PC-3 (cell line): ENCODE measurements at regions not wholly inside any gene's neighbourhood (a gene's known extent, or its start where the extent isn't known, plus 50 kb on each side); places are given as distances from the start of the nearest gene placed in this dataset.

Experiments
- ATAC-seq: fragments of 200-7000 bp; cut with Tn5 transposase; 2 replicates; pipeline ENCODE4 v1.9.1; 2020; ENCODE audit warnings: mild to moderate bottlenecking, moderate library complexity
- BruUV-seq: library from RNA; stranded (reverse); fragments of 400-500 nt; replicated peaks from 2 replicates; lab custom pipeline; 2021; lab: Mats Ljungman, UMichigan
- CTCF ChIA-PET: fragments of 300-600 bp; sonication (Branson Sonifier 250); formaldehyde crosslinking; loops from one replicate; lab custom pipeline; 2022; ENCODE audit warnings: antibody characterized with exemption; lab: Charles Lee
- POLR2A ChIA-PET: fragments of 300-600 bp; sonication (Branson Sonifier 250); formaldehyde crosslinking; loops from one replicate; lab custom pipeline; 2022; ENCODE audit warnings: antibody characterized with exemption; ENCODE audit not compliant: unreplicated experiment; lab: Charles Lee
- DNase-seq: peaks from one replicate; pipeline ENCODE4 v3.0.0-alpha.2; 2015
- H2AFZ ChIP-seq: fragments of 300-600 bp; sonication (generic); 2 replicates; pipeline ENCODE4 v1.6.0; 2016; ENCODE audit warnings: antibody characterized with exemption, low read length
- H3F3A ChIP-seq: fragments of 300-600 bp; sonication (generic); one replicate; pipeline ENCODE4 v1.6.0; 2017; ENCODE audit warnings: antibody characterized with exemption, low read length, control low read depth, mild to moderate bottlenecking; ENCODE audit not compliant: unreplicated experiment
- H3K27ac ChIP-seq: fragments of 300-600 bp; sonication (generic); 2 replicates; pipeline ENCODE4 v1.5.1; 2016; ENCODE audit warnings: mild to moderate bottlenecking, low read length
- H3K27me3 ChIP-seq: fragments of 300-600 bp; sonication (generic); 2 replicates; pipeline ENCODE4 v1.6.1; 2016; ENCODE audit warnings: low read length, mixed read lengths
- H3K36me3 ChIP-seq: fragments of 300-600 bp; sonication (generic); 2 replicates; pipeline ENCODE4 v1.6.1; 2016; ENCODE audit warnings: low read depth, mixed run types, low read length, mixed read lengths
- H3K4me1 ChIP-seq: fragments of 300-600 bp; sonication (generic); 2 replicates; pipeline ENCODE4 v1.5.1; 2016; ENCODE audit warnings: low read length; ENCODE audit not compliant: insufficient read depth
- H3K4me2 ChIP-seq: fragments of 300-600 bp; sonication (generic); 2 replicates; pipeline ENCODE4 v1.6.0; 2016; ENCODE audit warnings: low read length
- H3K4me3 ChIP-seq: fragments of 300-600 bp; sonication (generic); 2 replicates; pipeline ENCODE4 v1.5.1; 2016; ENCODE audit warnings: mild to moderate bottlenecking, low read length, mixed read lengths
- H3K79me2 ChIP-seq: fragments of 300-600 bp; sonication (generic); 2 replicates; pipeline ENCODE4 v1.6.1; 2017; ENCODE audit warnings: low read length, mixed read lengths
- H3K9ac ChIP-seq: fragments of 300-600 bp; sonication (generic); 2 replicates; pipeline ENCODE4 v1.6.0; 2016; ENCODE audit warnings: mild to moderate bottlenecking, low read length
- H3K9me2 ChIP-seq: fragments of 300-600 bp; sonication (generic); replicated peaks from 2 replicates; pipeline ENCODE4 v1.6.1; 2016; ENCODE audit warnings: mixed run types, low read length, mixed read lengths
- H3K9me3 ChIP-seq: fragments of 300-600 bp; sonication (generic); 2 replicates; pipeline ENCODE4 v1.6.1; 2016; ENCODE audit warnings: low read length, mixed read lengths
- H4K20me1 ChIP-seq: fragments of 300-600 bp; sonication (generic); 2 replicates; pipeline ENCODE4 v1.6.1; 2016; ENCODE audit warnings: low read length, mixed read lengths
- CTCF ChIP-seq: fragments of 300-600 bp; sonication (generic); conservative IDR thresholded peaks from 2 replicates; pipeline ENCODE4 v1.5.1; 2017; ENCODE audit warnings: antibody characterized with exemption, low read depth, mild to moderate bottlenecking, low read length
- EZH2 ChIP-seq: fragments of 300-600 bp; sonication (generic); IDR thresholded peaks from one replicate; pipeline ENCODE4 v1.6.1; 2017; ENCODE audit warnings: antibody characterized with exemption, mild to moderate bottlenecking, low read length; ENCODE audit not compliant: unreplicated experiment
- EZH2phosphoT487 ChIP-seq: fragments of 300-600 bp; sonication (generic); IDR thresholded peaks from 2 replicates; pipeline ENCODE4 v1.6.1; 2018; ENCODE audit warnings: mild to moderate bottlenecking, antibody characterized with exemption, low read length, borderline replicate concordance
- intact Hi-C: fragments of 100-400 bp; cut with micrococcal nuclease; formaldehyde crosslinking; loops from 2 replicates; pipeline ENCODE4 v1.9.0; 2023

DNA sequence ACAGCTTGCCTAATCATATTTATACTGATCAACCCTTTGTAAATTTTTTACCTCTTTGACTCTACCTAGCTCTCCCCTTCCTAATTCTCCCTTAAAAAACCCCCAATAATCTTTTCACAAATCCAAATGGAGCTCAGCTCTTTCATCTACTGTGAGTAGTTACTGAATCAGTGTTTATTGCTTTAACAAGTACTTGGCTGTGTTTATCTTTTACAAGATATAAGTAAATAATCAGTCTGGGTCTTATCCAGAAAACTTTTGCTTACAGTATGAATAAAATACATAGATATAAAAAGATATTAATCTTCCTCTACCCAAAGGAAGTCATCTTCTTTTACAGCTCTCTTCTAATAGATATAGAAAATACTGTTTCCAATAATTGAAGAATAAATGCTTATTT is 366.4 kb downstream of the RAP2B start:
- H3K4me1 ChIP-seq, result peaks cover 13% of the 10 kb centered on the region; the same call in 1 of the 2 replicates
- no peak overlapping the region for H3K4me3 ChIP-seq
- no peaks in the 10 kb centered on the region for H3K9me2 ChIP-seq
- H3K9ac ChIP-seq, result no peak overlapping the region
- ChIA-PET POLR2A (no interaction called here), CTCF (interaction anchor here (0.6 to 0.7 kb wide), 2 partner anchors 107 to 307 kb away, joined by 3 read pairs; no protein-coding TSS in a partner anchor)
- peak; percentile 65 for DNase-seq
- H3K36me3 ChIP-seq, result no peaks in the 10 kb centered on the region
- no TSS peak for BruUV-seq
- no peaks in the 10 kb centered on the region for H3F3A ChIP-seq
- H2AFZ ChIP-seq, result no peak overlapping the region
- H3K9me3 ChIP-seq, result 0 out of 2 replicates have a peak, but pooled peaks cover 16% of the 10 kb centered on the region
- intact Hi-C loops, result no loop called here
- TF ChIP-seq EZH2phosphoT487, result no peak
- TF ChIP-seq EZH2, result no peak
- no peak for TF ChIP-seq CTCF
- ATAC-seq, result peak; percentile 90
- no peak overlapping the region for H3K4me2 ChIP-seq
- H3K79me2 ChIP-seq, result no peaks in the 10 kb centered on the region
- H3K27ac ChIP-seq, result no peak overlapping the region
- no peaks in the 10 kb centered on the region for H3K27me3 ChIP-seq
- no peaks in the 10 kb centered on the region for H4K20me1 ChIP-seq

DNA sequence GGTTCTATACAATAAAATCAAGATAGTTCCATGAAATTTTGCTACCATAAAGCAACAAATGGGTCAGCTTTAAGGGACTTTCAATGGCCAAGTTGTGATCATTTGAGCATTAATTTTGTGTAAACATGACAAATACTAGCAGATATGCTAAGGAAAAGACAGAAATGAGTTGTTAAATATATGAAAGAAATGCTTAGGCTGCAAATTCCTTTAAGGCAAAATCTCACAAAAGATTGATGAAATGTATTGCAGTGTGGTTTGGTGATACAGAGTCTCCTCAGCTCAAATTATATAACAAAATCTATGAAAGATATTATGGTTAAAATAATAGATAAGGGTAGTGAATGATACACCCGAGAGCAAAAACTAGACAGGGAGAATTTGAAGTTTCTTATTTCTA is 377.2 kb downstream of the RAP2B start:
- intact Hi-C loops, result no loop called here
- POLR2A ChIA-PET, result interaction anchor here (0.6 kb wide), 1 partner anchor 198 kb away, joined by 4 read pairs; no protein-coding TSS in a partner anchor
- Histone ChIP-seq H3K9ac (no peak overlapping the region), H4K20me1 (no peaks in the 10 kb centered on the region), H3K27ac (no peak overlapping the region), H3K9me3 (no peaks in the 10 kb centered on the region), H3K27me3 (no peaks in the 10 kb centered on the region), H3F3A (no peaks in the 10 kb centered on the region), H3K79me2 (no peaks in the 10 kb centered on the region), H3K9me2 (no peaks in the 10 kb centered on the region), H3K4me2 (no peak overlapping the region), H3K4me3 (no peak overlapping the region), H2AFZ (no peak overlapping the region), H3K36me3 (no peaks in the 10 kb centered on the region), H3K4me1 (no peaks in the 10 kb centered on the region)
- CTCF ChIA-PET, result no interaction called here
- TF ChIP-seq EZH2phosphoT487, result no peak
- TF ChIP-seq CTCF, result no peak
- no peak for TF ChIP-seq EZH2
- DNase-seq (no peak), ATAC-seq (no peak)
- BruUV-seq, result no TSS peak

DNA sequence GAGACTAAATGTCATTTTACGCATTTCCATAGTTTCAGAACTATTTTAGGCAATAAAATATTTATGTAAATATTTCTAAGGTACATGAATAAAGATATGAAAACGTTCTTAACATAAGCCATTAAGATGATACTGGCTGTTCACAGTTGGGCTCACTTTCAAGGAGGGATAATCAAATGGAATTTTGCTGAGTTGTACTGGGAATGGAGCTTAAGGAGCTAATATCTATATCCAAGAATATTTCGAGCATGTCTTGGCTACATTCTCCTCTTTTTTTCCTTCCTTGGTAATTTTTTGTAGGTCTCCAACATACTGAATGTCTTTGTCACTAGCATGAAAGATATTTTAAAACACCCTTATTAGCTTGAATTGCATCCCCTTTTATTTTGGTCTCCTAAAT is 383.4 kb downstream of the RAP2B start:
- ChIA-PET POLR2A (no interaction called here), CTCF (no interaction called here)
- Histone ChIP-seq H3K4me1 (no peaks in the 10 kb centered on the region), H3K9ac (no peak overlapping the region), H3K27ac (no peak overlapping the region), H3K4me3 (no peak overlapping the region), H3K79me2 (no peaks in the 10 kb centered on the region), H3K9me2 (no peaks in the 10 kb centered on the region), H3K36me3 (no peaks in the 10 kb centered on the region), H3K27me3 (no peaks in the 10 kb centered on the region), H3K9me3 (no peaks in the 10 kb centered on the region), H4K20me1 (no peaks in the 10 kb centered on the region), H3K4me2 (no peak overlapping the region), H2AFZ (no peak overlapping the region), H3F3A (no peaks in the 10 kb centered on the region)
- no TSS peak for BruUV-seq
- ATAC-seq, result no peak
- TF ChIP-seq CTCF (no peak), EZH2phosphoT487 (no peak), EZH2 (no peak)
- DNase-seq, result no peak
- intact Hi-C loops, result no loop called here
